Lung (tissue), 11 donors: ENCODE measurements at regions not wholly inside any gene's neighbourhood (a gene's known extent, or its start where the extent isn't known, plus 50 kb on each side); places are given as distances from the start of the nearest gene placed in this dataset.

Experiments
- ATAC-seq: fragments of 200-7000 bp; cut with Tn5 transposase; one replicate; pipeline ENCODE4 v1.9.1; 2020; ENCODE audit warnings: moderate number of reproducible peaks; ENCODE audit not compliant: insufficient read depth, low FRiP score
- DNase-seq, 3 donors: peaks; one replicate each; pipeline ENCODE4 v3.0.0-alpha.2; 2013 to 2017
- H3K27ac ChIP-seq, 2 donors: one replicate each; pipeline ENCODE4 v1.5.1; 2013; ENCODE audit warnings: mild to moderate bottlenecking in 2 of 2, moderate library complexity in 2 of 2, control low read depth in 1 of 2, inconsistent platforms in 1 of 2, low read depth in 1 of 2, low read length in 1 of 2
- H3K27me3 ChIP-seq, 3 donors: one replicate each; pipeline ENCODE4 v1.5.1; 2013; ENCODE audit warnings: low read length in 2 of 3; ENCODE audit not compliant: control insufficient read depth in 3 of 3, insufficient read depth in 3 of 3
- H3K36me3 ChIP-seq, 4 donors: one replicate each; pipeline ENCODE4 v1.5.1; 2013; ENCODE audit warnings: low read length in 4 of 4, mild to moderate bottlenecking in 1 of 4, moderate library complexity in 1 of 4; ENCODE audit not compliant: control insufficient read depth in 4 of 4, insufficient read depth in 4 of 4
- H3K4me1 ChIP-seq, 5 donors: one replicate each; pipeline ENCODE4 v1.5.1; 2013; ENCODE audit warnings: low read length in 5 of 5, mild to moderate bottlenecking in 2 of 5, moderate library complexity in 1 of 5; ENCODE audit not compliant: control insufficient read depth in 5 of 5, insufficient read depth in 5 of 5
- H3K4me3 ChIP-seq: one replicate; pipeline ENCODE4 v1.5.1; 2013; ENCODE audit warnings: mild to moderate bottlenecking, control low read depth, moderate library complexity
- H3K9ac ChIP-seq, 2 donors: one replicate each; pipeline ENCODE4 v1.5.1; 2013; ENCODE audit warnings: low read length in 2 of 2, control low read depth in 1 of 2; ENCODE audit not compliant: insufficient read depth in 1 of 2
- H3K9me3 ChIP-seq, 4 donors: one replicate each; pipeline ENCODE4 v1.5.1; 2013; ENCODE audit warnings: low read length in 3 of 4, mild to moderate bottlenecking in 1 of 4, moderate library complexity in 1 of 4; ENCODE audit not compliant: control insufficient read depth in 4 of 4, insufficient read depth in 3 of 4
- WGBS, 2 donors: extraction: QIAGEN DNeasy Blood & Tissue Kit; methylation state at CpG; one replicate each; pipeline ENCODE4 v1.1.7; 2013; 5-methylcytosine and 5-hydroxymethylcytosine counted together
- TF ChIP-seq, protein P1 (sequence below): IDR thresholded peaks from 2 replicates; pipeline ENCODE4 v1.5.1; 2012; ENCODE audit warnings: mild to moderate bottlenecking; ENCODE audit errors: control extremely low read depth, extremely low read depth
- donor health status: control.
- donor health status: control.
- donor health status: Bipolar disorder and iron deficiency.
- donor health status: healthy.
- donor health status: DM: yes; HTN: yes; CAD: no.

GRCh38 chr10:65201491-65201890 is 1680.3 kb downstream of the REEP3 start:
- Histone ChIP-seq H3K9ac (no peak overlapping the region), H3K9me3 (no peaks in the 10 kb centered on the region), H3K4me3 (no peak overlapping the region), H3K27me3 (no peaks in the 10 kb centered on the region), H3K27ac (no peak overlapping the region), H3K36me3 (no peaks in the 10 kb centered on the region), H3K4me1 (no peaks in the 10 kb centered on the region)
- TF ChIP-seq, protein P1, sequence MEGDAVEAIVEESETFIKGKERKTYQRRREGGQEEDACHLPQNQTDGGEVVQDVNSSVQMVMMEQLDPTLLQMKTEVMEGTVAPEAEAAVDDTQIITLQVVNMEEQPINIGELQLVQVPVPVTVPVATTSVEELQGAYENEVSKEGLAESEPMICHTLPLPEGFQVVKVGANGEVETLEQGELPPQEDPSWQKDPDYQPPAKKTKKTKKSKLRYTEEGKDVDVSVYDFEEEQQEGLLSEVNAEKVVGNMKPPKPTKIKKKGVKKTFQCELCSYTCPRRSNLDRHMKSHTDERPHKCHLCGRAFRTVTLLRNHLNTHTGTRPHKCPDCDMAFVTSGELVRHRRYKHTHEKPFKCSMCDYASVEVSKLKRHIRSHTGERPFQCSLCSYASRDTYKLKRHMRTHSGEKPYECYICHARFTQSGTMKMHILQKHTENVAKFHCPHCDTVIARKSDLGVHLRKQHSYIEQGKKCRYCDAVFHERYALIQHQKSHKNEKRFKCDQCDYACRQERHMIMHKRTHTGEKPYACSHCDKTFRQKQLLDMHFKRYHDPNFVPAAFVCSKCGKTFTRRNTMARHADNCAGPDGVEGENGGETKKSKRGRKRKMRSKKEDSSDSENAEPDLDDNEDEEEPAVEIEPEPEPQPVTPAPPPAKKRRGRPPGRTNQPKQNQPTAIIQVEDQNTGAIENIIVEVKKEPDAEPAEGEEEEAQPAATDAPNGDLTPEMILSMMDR: no peak
- WGBS, 2 donors: 81 to 88% methylated on average over 3 of the region's 3 CpGs
- DNase-seq (no peak), ATAC-seq (no peak)

GRCh38 chr10:65204999-65205398 is 1683.8 kb downstream of the REEP3 start:
- TF ChIP-seq, protein P1: no peak
- Histone ChIP-seq H3K27ac (no peak overlapping the region), H3K9me3 (no peaks in the 10 kb centered on the region), H3K4me1 (no peaks in the 10 kb centered on the region), H3K27me3 (no peaks in the 10 kb centered on the region), H3K36me3 (no peaks in the 10 kb centered on the region), H3K4me3 (no peak overlapping the region), H3K9ac (no peak overlapping the region)
- no peak for DNase-seq
- whole genome bisulfite sequencing, 2 donors: 96 to 98% methylated on average over 1 of the region's 1 CpG
- ATAC-seq: no peak

DNA sequence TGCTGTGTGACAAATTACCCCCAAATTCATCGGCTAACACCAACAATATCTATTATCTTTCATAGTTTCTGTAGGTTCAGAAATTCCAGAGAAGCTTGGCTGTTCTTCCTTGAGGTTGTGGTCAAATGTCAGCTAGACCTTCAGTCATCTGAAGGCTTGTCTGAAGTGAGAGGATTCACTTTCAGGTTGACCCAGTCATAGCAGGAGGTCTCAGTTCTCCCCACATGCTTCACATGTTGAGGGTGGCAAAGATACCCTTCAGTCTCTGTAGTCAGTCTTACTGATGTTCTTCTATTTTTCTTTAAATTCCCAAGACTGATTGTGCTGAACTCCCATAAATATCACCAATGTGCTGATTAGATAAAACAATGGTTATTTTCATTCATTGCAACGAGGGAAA is 1692.0 kb downstream of the REEP3 start:
- TF ChIP-seq, protein P1: no peak
- no peaks in the 10 kb centered on the region for H3K9me3 ChIP-seq

GRCh38 chr10:65219444-65219843 is 1698.2 kb downstream of the REEP3 start:
- H3K9me3 ChIP-seq: no peaks in the 10 kb centered on the region
- WGBS, 2 donors: 76% methylated on average over 3 of the region's 3 CpGs
- no peak for ATAC-seq
- DNase-seq: no peak
- no peaks in the 10 kb centered on the region for H3K4me1 ChIP-seq
- no peaks in the 10 kb centered on the region for H3K36me3 ChIP-seq
- no peak overlapping the region for H3K9ac ChIP-seq
- no peaks in the 10 kb centered on the region for H3K27me3 ChIP-seq
- no peak overlapping the region for H3K4me3 ChIP-seq
- H3K27ac ChIP-seq: no peak overlapping the region
- TF ChIP-seq, protein P1: no peak

More for the DNA sequence above, 1692.0 kb downstream of the REEP3 start:
- Histone ChIP-seq H3K9ac (no peak overlapping the region), H3K27me3 (no peaks in the 10 kb centered on the region), H3K36me3 (no peaks in the 10 kb centered on the region), H3K27ac (no peak overlapping the region), H3K4me1 (no peaks in the 10 kb centered on the region), H3K4me3 (no peak overlapping the region)
- DNase-seq: no peak
- no peak for ATAC-seq
- WGBS, 2 donors: 83% methylated on average over 2 of the region's 2 CpGs
